ENCODE measurements at regions not wholly inside any gene's neighbourhood (a gene's known extent, or its start where the extent isn't known, plus 50 kb on each side); places are given as distances from the start of the nearest gene placed in this dataset.
A peak's percentile ranks its signal among the peaks of the same experiment; 100 is the strongest.

GRCh38 chr4:16977081-16977480, 78.6 kb upstream of the LDB2 start:
- TF ChIP-seq POLR2A (IDR thresholded peaks at IDR 0.05), result no peak
- TF ChIP-seq, protein P1, sequence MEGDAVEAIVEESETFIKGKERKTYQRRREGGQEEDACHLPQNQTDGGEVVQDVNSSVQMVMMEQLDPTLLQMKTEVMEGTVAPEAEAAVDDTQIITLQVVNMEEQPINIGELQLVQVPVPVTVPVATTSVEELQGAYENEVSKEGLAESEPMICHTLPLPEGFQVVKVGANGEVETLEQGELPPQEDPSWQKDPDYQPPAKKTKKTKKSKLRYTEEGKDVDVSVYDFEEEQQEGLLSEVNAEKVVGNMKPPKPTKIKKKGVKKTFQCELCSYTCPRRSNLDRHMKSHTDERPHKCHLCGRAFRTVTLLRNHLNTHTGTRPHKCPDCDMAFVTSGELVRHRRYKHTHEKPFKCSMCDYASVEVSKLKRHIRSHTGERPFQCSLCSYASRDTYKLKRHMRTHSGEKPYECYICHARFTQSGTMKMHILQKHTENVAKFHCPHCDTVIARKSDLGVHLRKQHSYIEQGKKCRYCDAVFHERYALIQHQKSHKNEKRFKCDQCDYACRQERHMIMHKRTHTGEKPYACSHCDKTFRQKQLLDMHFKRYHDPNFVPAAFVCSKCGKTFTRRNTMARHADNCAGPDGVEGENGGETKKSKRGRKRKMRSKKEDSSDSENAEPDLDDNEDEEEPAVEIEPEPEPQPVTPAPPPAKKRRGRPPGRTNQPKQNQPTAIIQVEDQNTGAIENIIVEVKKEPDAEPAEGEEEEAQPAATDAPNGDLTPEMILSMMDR (IDR thresholded peaks at IDR 0.05), result no peak
- Histone ChIP-seq H3K4me1 (no peaks in the 10 kb centered on the region), H3K4me3 (no peak overlapping the region), H3K27me3 (no peaks in the 10 kb centered on the region), H3K27ac (no peak overlapping the region), H3K9me3 (no peaks in the 10 kb centered on the region), H3K36me3 (no peaks in the 10 kb centered on the region)
- DNase-seq, result no peak

DNA sequence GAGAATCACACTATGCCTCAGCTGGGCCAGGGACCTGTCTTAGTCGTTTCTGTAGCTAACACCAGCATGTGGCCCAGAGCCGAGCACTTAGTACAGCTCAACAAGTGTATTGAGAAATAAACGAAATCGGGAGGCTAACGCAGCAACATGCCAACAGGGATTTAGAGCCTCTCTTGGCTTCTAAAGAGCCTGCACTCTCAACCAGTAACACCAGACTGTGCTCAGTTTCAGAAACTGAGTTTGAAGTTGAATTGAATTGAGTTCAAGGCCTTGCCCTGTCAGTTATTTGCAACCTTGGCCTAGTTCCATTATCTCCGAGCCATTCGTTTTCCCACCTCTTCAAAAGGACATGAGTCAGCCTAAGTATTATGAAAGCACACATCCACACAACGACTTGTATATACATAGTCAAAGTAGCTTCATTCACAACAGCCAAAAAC, 71.3 kb upstream of the LDB2 start:
- no peak overlapping the region for H3K4me3 ChIP-seq
- peaks cover 0 to 4% (median 0%) of the 10 kb centered on the region in 4 donors for H3K4me1 ChIP-seq
- H3K27ac ChIP-seq, result peak overlapping the region in 1 of 4 donors; percentile 35
- H3K27me3 ChIP-seq, result no peaks in the 10 kb centered on the region
- H3K9me3 ChIP-seq, result no peaks in the 10 kb centered on the region
- peak in 1 of 3 donors; percentile 62 for DNase-seq
- no peaks in the 10 kb centered on the region for H3K36me3 ChIP-seq
- TF ChIP-seq, protein P1 (IDR thresholded peaks at IDR 0.05), result no peak
- TF ChIP-seq POLR2A (IDR thresholded peaks at IDR 0.05), result no peak

- TF ChIP-seq, protein P1 (IDR thresholded peaks at IDR 0.05), result no peak
- TF ChIP-seq POLR2A (IDR thresholded peaks at IDR 0.05), result no peak
- peak in 1 of 3 donors; percentile 47 for DNase-seq
Measured at GRCh38 chr4:16967722-16968121, 69.3 kb upstream of the LDB2 start.

GRCh38 chr4:16959305-16959704, 60.9 kb upstream of the LDB2 start:
- no peaks in the 10 kb centered on the region for H3K27me3 ChIP-seq
- H3K9me3 ChIP-seq, result peaks cover 0 to 8% (median 0%) of the 10 kb centered on the region in 4 donors
- H3K4me1 ChIP-seq, result no peaks in the 10 kb centered on the region
- no peak overlapping the region for H3K4me3 ChIP-seq
- no peak for DNase-seq
- no peak overlapping the region for H3K27ac ChIP-seq
- TF ChIP-seq, protein P1 (IDR thresholded peaks at IDR 0.05), result no peak
- TF ChIP-seq POLR2A (IDR thresholded peaks at IDR 0.05), result no peak
- H3K36me3 ChIP-seq, result no peaks in the 10 kb centered on the region

More at GRCh38 chr4:16967722-16968121, 69.3 kb upstream of the LDB2 start:
- no peaks in the 10 kb centered on the region for H3K27me3 ChIP-seq
- peaks cover 0 to 4% (median 0%) of the 10 kb centered on the region in 4 donors for H3K4me1 ChIP-seq
- H3K4me3 ChIP-seq, result no peak overlapping the region
- H3K27ac ChIP-seq, result no peak overlapping the region
- H3K9me3 ChIP-seq, result no peaks in the 10 kb centered on the region
- no peaks in the 10 kb centered on the region for H3K36me3 ChIP-seq

- no peak overlapping the region for H3K4me3 ChIP-seq
- no peak for DNase-seq
- H3K27me3 ChIP-seq, result no peaks in the 10 kb centered on the region
- H3K9me3 ChIP-seq, result no peaks in the 10 kb centered on the region
- H3K27ac ChIP-seq, result no peak overlapping the region
- TF ChIP-seq, protein P1 (IDR thresholded peaks at IDR 0.05), result no peak
- no peak for TF ChIP-seq POLR2A (IDR thresholded peaks at IDR 0.05)
- no peaks in the 10 kb centered on the region for H3K36me3 ChIP-seq
- H3K4me1 ChIP-seq, result no peaks in the 10 kb centered on the region
Measured at GRCh38 chr4:16952896-16953630, 54.6 kb upstream of the LDB2 start.
